Adrenal gland (tissue), 9 donors: ENCODE measurements at regions not wholly inside any gene's neighbourhood (a gene's known extent, or its start where the extent isn't known, plus 50 kb on each side); places are given as distances from the start of the nearest gene placed in this dataset.

Source experiments
- DNase-seq, 7 donors: peaks; one replicate each; pipeline ENCODE4 v3.0.0-alpha.2; 2019 to 2020
- H3K27ac ChIP-seq, 5 donors: fragments of 200-600 bp; sonication (generic) in 4 of 5; 1 replicate in 3 of 5; 2 replicates in 2 of 5; pipeline versions ENCODE4 v1.5.1 to v1.8.0; 2016 to 2020; ENCODE audit warnings: mild to moderate bottlenecking in 1 of 5
- H3K27me3 ChIP-seq: fragments of 200-600 bp; 2 replicates; pipeline ENCODE4 v1.8.0; 2021
- H3K36me3 ChIP-seq, 2 donors: fragments of 200-600 bp; replicated peaks in 1 of 2; 1 replicate in 1 of 2; 2 replicates in 1 of 2; pipeline versions ENCODE4 v1.5.1 to v1.8.0; 2018 to 2022
- H3K4me1 ChIP-seq, 2 donors: fragments of 200-600 bp; replicated peaks in 1 of 2; 1 replicate in 1 of 2; 2 replicates in 1 of 2; pipeline versions ENCODE4 v1.5.1 to v1.8.0; 2018 to 2021
- H3K4me3 ChIP-seq, 4 donors: fragments of 200-600 bp; sonication (generic) in 3 of 4; one replicate each; pipeline ENCODE4 v1.5.1; 2016 to 2018
- H3K9me3 ChIP-seq, 3 donors: fragments of 200-600 bp; sonication (generic) in 1 of 3; replicated peaks in 1 of 3; 1 replicate in 2 of 3; 2 replicates in 1 of 3; pipeline versions ENCODE4 v1.5.1 to v1.8.0; 2016 to 2021
- CTCF ChIP-seq, 6 experiments: fragments of 450-650 bp in 4 of 6; fragments of 200-600 bp in 2 of 6; sonication (generic) in 1 of 6; IDR thresholded peaks; 1 replicate in 5 of 6; 2 replicates in 1 of 6; pipeline versions ENCODE4 v1.5.1 to v1.8.0; 2016 to 2021; ENCODE audit warnings: antibody characterized with exemption in 6 of 6, mild to moderate bottlenecking in 2 of 6, moderate library complexity in 1 of 6
- POLR2A ChIP-seq, 2 donors: fragments of 450-650 bp; IDR thresholded peaks; one replicate each; pipeline ENCODE4 v1.6.1; 2017; ENCODE audit warnings: antibody characterized with exemption in 2 of 2, mild to moderate bottlenecking in 2 of 2, moderate library complexity in 1 of 2
- WGBS, 4 donors: extraction: QIAGEN DNeasy Blood & Tissue Kit in 2 of 4; methylation state at CpG; one replicate each; pipeline versions ENCODE4 v1.1.5 to v1.1.7; 2013 to 2017; 5-methylcytosine and 5-hydroxymethylcytosine counted together
- intact Hi-C, 2 donors: fragments of 100-400 bp; cut with DNase I; formaldehyde crosslinking; loops; one replicate each; pipeline versions ENCODE4 v1.14.1 to v1.15.0; 2022 to 2023
- donor health status: healthy with polysubstance abuse.
- donor health status: Bipolar disorder and iron deficiency.
- donor health status: DM: yes; HTN: yes; CAD: no.
- donor health status: DM: no; HTN: no; CAD: no.
- donor health status: DM: no; HTN: no; CAD: no.

- no peaks in the 10 kb centered on the region for H3K27me3 ChIP-seq
- no peaks in the 10 kb centered on the region for H3K9me3 ChIP-seq
- no peak for TF ChIP-seq CTCF (IDR thresholded peaks at IDR 0.05)
- TF ChIP-seq POLR2A (IDR thresholded peaks at IDR 0.05): no peak
- intact Hi-C loops: no loop called here
- peaks cover 18 to 22% of the 10 kb centered on the region in 2 donors for H3K4me1 ChIP-seq
- no peak for DNase-seq
- 80 to 93% (median 85%) methylated on average over 10 to 11 of the region's 11 CpGs for WGBS, 4 donors
- H3K36me3 ChIP-seq: no peaks in the 10 kb centered on the region
- no peak overlapping the region for H3K4me3 ChIP-seq
- H3K27ac ChIP-seq: no peak overlapping the region
Measured at GRCh38 chr12:114765960-114766691, 82.2 kb upstream of the TBX3 start.

GRCh38 chr12:114764510-114764909 is 80.5 kb upstream of the TBX3 start:
- Histone ChIP-seq H3K4me1 (peaks cover 14 to 18% of the 10 kb centered on the region in 2 donors), H3K27me3 (no peaks in the 10 kb centered on the region), H3K4me3 (no peak overlapping the region), H3K9me3 (no peaks in the 10 kb centered on the region), H3K27ac (no peak overlapping the region), H3K36me3 (no peaks in the 10 kb centered on the region)
- no peak for DNase-seq
- intact Hi-C loops: no loop called here
- 68 to 77% (median 75%) methylated on average over 6 of the region's 6 CpGs for WGBS, 4 donors
- TF ChIP-seq POLR2A (IDR thresholded peaks at IDR 0.05): no peak

- no peak overlapping the region for H3K4me3 ChIP-seq
- intact Hi-C loops: no loop called here
- H3K27me3 ChIP-seq: no peaks in the 10 kb centered on the region
- peaks cover 0 to 7% of the 10 kb centered on the region in 2 donors for H3K4me1 ChIP-seq
- DNase-seq: no peak
- peak overlapping the region in 2 of 5 donors; percentile 12 to 36 for H3K27ac ChIP-seq
- H3K9me3 ChIP-seq: no peaks in the 10 kb centered on the region
- no peaks in the 10 kb centered on the region for H3K36me3 ChIP-seq
- WGBS, 4 donors: 40 to 55% (median 48%) methylated on average over 19 to 22 of the region's 22 CpGs
- TF ChIP-seq CTCF (IDR thresholded peaks at IDR 0.05) (no peak), POLR2A (IDR thresholded peaks at IDR 0.05) (no peak)
Measured at GRCh38 chr12:114762490-114763110, 78.6 kb upstream of the TBX3 start.

- intact Hi-C loops: no loop called here
- Histone ChIP-seq H3K27me3 (no peaks in the 10 kb centered on the region), H3K4me1 (peaks cover 0 to 7% of the 10 kb centered on the region in 2 donors), H3K9me3 (no peaks in the 10 kb centered on the region), H3K27ac (peak overlapping the region in 1 of 5 donors; percentile 12), H3K4me3 (no peak overlapping the region), H3K36me3 (no peaks in the 10 kb centered on the region)
- 58 to 74% (median 67%) methylated on average over 10 of the region's 10 CpGs for WGBS, 4 donors
- DNase-seq: no peak
- TF ChIP-seq POLR2A (IDR thresholded peaks at IDR 0.05) (no peak), CTCF (IDR thresholded peaks at IDR 0.05) (no peak)
Measured at GRCh38 chr12:114760151-114760877, 76.3 kb upstream of the TBX3 start.
